Omental fat pad (tissue), 3 donors: ENCODE measurements at regions not wholly inside any gene's neighbourhood (a gene's known extent, or its start where the extent isn't known, plus 50 kb on each side); places are given as distances from the start of the nearest gene placed in this dataset.

ENCODE experiments used
- ATAC-seq: fragments of 150-250 bp; one replicate; pipeline ENCODE4 v1.9.1; 2016; ENCODE audit warnings: mild to moderate bottlenecking, moderate library complexity; ENCODE audit not compliant: low FRiP score
- DNase-seq: peaks from one replicate; pipeline ENCODE4 v3.0.0-alpha.2; 2019; ENCODE audit warnings: low spot score
- TF ChIP-seq, protein P1 (sequence below), 3 donors: fragments of 450-650 bp; IDR thresholded peaks; one replicate each; pipeline ENCODE4 v1.5.1; 2016 to 2017; ENCODE audit warnings: antibody characterized with exemption in 3 of 3, mild to moderate bottlenecking in 3 of 3, moderate library complexity in 2 of 3

GRCh38 chr9:13387734-13388067 lies 108.2 kb upstream of the MPDZ start:
- DNase-seq (no peak), ATAC-seq (no peak)

GRCh38 chr9:13386935-13387733 lies 107.6 kb upstream of the MPDZ start:
- TF ChIP-seq, protein P1, sequence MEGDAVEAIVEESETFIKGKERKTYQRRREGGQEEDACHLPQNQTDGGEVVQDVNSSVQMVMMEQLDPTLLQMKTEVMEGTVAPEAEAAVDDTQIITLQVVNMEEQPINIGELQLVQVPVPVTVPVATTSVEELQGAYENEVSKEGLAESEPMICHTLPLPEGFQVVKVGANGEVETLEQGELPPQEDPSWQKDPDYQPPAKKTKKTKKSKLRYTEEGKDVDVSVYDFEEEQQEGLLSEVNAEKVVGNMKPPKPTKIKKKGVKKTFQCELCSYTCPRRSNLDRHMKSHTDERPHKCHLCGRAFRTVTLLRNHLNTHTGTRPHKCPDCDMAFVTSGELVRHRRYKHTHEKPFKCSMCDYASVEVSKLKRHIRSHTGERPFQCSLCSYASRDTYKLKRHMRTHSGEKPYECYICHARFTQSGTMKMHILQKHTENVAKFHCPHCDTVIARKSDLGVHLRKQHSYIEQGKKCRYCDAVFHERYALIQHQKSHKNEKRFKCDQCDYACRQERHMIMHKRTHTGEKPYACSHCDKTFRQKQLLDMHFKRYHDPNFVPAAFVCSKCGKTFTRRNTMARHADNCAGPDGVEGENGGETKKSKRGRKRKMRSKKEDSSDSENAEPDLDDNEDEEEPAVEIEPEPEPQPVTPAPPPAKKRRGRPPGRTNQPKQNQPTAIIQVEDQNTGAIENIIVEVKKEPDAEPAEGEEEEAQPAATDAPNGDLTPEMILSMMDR (IDR thresholded peaks at IDR 0.05), result no peak
- DNase-seq, result no peak

More at GRCh38 chr9:13387734-13388067, 108.2 kb upstream of the MPDZ start:
- TF ChIP-seq, protein P1 (IDR thresholded peaks at IDR 0.05), result no peak

GRCh38 chr9:13386316-13386715 lies 106.8 kb upstream of the MPDZ start:
- TF ChIP-seq, protein P1 (IDR thresholded peaks at IDR 0.05), result no peak
- no peak for DNase-seq
- ATAC-seq, result no peak

More at GRCh38 chr9:13386935-13387733, 107.6 kb upstream of the MPDZ start:
- peak; percentile 68 for ATAC-seq

- TF ChIP-seq, protein P1 (IDR thresholded peaks at IDR 0.05), result no peak
- ATAC-seq, result no peak
- no peak for DNase-seq
Observed at GRCh38 chr9:13383855-13384254, 104.4 kb upstream of the MPDZ start.

- ATAC-seq (no peak), DNase-seq (no peak)
- TF ChIP-seq, protein P1 (IDR thresholded peaks at IDR 0.05), result no peak
Observed at GRCh38 chr9:13383216-13383615, 103.7 kb upstream of the MPDZ start.

GRCh38 chr9:13382595-13382994 lies 103.1 kb upstream of the MPDZ start:
- TF ChIP-seq, protein P1 (IDR thresholded peaks at IDR 0.05), result no peak
- DNase-seq (no peak), ATAC-seq (peak; percentile 55)

GRCh38 chr9:13380903-13381302 lies 101.4 kb upstream of the MPDZ start:
- TF ChIP-seq, protein P1 (IDR thresholded peaks at IDR 0.05), result no peak
- DNase-seq (no peak), ATAC-seq (no peak)
